ENCODE measurements at regions not wholly inside any gene's neighbourhood (a gene's known extent, or its start where the extent isn't known, plus 50 kb on each side); places are given as distances from the start of the nearest gene placed in this dataset.

- no peak for TF ChIP-seq POLR2A (IDR thresholded peaks at IDR 0.05)
- TF ChIP-seq CTCF (IDR thresholded peaks at IDR 0.05), result no peak
These were observed 80.7 kb upstream of the HDAC9 start for GRCh38 chr7:18414885-18415284.
